RWPE2 (cell line): ENCODE measurements at regions not wholly inside any gene's neighbourhood (a gene's known extent, or its start where the extent isn't known, plus 50 kb on each side); places are given as distances from the start of the nearest gene placed in this dataset.

Experiments used
- ATAC-seq: fragments of 200-7000 bp; cut with Tn5 transposase; 3 replicates; pipeline ENCODE4 v1.9.1; 2021; ENCODE audit warnings: low read depth
- DNase-seq: peaks from one replicate; pipeline ENCODE4 v3.0.0-alpha.2; 2020; ENCODE audit warnings: low spot score
- H3K27ac ChIP-seq: fragments of 450-650 bp; 2 replicates; pipeline ENCODE4 v1.5.1; 2017; ENCODE audit warnings: mild to moderate bottlenecking; ENCODE audit not compliant: poor library complexity, severe bottlenecking
- H3K27me3 ChIP-seq: fragments of 250-450 bp; sonication (Bioruptor Pico); 2 replicates; pipeline ENCODE4 v1.5.1; 2021; ENCODE audit warnings: mild to moderate bottlenecking, moderate library complexity; ENCODE audit not compliant: insufficient read depth, poor library complexity, severe bottlenecking
- H3K36me3 ChIP-seq: fragments of 250-450 bp; sonication (Bioruptor Pico); 2 replicates; pipeline ENCODE4 v1.5.1; 2020; ENCODE audit warnings: low read depth, mild to moderate bottlenecking, moderate library complexity
- H3K4me1 ChIP-seq: fragments of 250-450 bp; sonication (Bioruptor Pico); 2 replicates; pipeline ENCODE4 v1.5.1; 2021; ENCODE audit warnings: mild to moderate bottlenecking, moderate library complexity; ENCODE audit not compliant: insufficient read depth, poor library complexity, severe bottlenecking
- H3K4me3 ChIP-seq: fragments of 250-450 bp; sonication (Bioruptor Pico); 2 replicates; pipeline ENCODE4 v1.5.1; 2021; ENCODE audit warnings: mild to moderate bottlenecking, moderate library complexity; ENCODE audit not compliant: severe bottlenecking
- H3K9me3 ChIP-seq: fragments of 250-450 bp; sonication (Bioruptor Pico); 2 replicates; pipeline ENCODE4 v1.5.1; 2021; ENCODE audit warnings: mild to moderate bottlenecking, moderate library complexity; ENCODE audit not compliant: severe bottlenecking
- TF ChIP-seq, protein P1 (sequence below): fragments of 450-650 bp; IDR thresholded peaks from one replicate; pipeline ENCODE4 v1.5.1; 2017; ENCODE audit warnings: mild to moderate bottlenecking, moderate library complexity; ENCODE audit not compliant: poor library complexity, severe bottlenecking

DNA sequence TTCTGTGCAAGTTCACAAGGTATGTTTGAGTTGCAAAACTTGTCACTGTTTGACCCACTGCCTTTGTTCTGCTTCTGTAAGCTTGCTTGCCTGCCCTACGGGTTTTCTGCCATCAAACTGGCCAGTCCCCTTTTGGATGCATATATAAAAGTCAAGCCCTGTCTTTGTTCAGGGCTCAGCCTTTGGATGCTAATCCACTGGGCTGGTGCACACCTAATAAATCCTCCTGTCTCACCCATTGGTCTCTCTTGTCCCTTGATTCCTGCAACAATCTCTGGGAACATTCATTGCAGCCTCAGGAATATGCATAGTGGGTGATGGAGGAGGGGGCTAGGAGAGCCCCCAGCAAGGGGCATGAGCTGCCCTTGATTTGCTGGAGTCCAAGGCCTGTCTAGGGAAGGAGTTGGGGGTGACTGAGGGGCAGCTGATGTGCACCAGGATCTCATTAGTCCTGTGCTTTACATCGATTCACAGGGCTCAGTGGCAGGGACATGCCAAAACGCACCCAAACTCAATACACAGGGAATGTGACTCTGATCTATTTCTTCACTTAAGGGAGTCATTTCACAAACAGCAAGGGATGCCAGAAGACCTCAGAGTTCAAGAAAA lies 225.4 kb upstream of the NLRP1 start:
- Histone ChIP-seq H3K4me1 (no peaks in the 10 kb centered on the region), H3K36me3 (no peaks in the 10 kb centered on the region), H3K4me3 (no peak overlapping the region), H3K27me3 (no peaks in the 10 kb centered on the region), H3K9me3 (peaks cover 9% of the 10 kb centered on the region), H3K27ac (no peak overlapping the region)
- TF ChIP-seq, protein P1, sequence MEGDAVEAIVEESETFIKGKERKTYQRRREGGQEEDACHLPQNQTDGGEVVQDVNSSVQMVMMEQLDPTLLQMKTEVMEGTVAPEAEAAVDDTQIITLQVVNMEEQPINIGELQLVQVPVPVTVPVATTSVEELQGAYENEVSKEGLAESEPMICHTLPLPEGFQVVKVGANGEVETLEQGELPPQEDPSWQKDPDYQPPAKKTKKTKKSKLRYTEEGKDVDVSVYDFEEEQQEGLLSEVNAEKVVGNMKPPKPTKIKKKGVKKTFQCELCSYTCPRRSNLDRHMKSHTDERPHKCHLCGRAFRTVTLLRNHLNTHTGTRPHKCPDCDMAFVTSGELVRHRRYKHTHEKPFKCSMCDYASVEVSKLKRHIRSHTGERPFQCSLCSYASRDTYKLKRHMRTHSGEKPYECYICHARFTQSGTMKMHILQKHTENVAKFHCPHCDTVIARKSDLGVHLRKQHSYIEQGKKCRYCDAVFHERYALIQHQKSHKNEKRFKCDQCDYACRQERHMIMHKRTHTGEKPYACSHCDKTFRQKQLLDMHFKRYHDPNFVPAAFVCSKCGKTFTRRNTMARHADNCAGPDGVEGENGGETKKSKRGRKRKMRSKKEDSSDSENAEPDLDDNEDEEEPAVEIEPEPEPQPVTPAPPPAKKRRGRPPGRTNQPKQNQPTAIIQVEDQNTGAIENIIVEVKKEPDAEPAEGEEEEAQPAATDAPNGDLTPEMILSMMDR, result no peak
- ATAC-seq (no peak), DNase-seq (no peak)

DNA sequence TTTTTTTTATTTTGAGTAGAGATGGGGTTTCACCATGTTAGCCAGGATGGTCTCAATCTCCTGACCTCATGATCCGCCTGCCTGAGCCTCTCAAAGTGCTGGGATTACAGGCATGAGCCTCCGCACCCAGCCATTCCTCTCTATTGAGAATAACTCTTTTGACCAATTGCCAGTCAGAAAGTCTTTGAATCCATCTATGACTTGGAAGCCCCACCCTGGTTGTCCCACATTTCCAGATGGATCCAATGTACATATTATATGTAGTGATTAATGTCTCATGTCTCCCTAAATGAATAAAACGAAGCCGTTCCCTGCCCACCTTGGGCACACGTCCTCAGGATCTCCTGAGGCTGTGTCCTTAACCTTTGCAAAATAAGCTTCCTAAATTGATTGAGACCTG lies 228.3 kb upstream of the NLRP1 start:
- ATAC-seq (no peak), DNase-seq (no peak)
- Histone ChIP-seq H3K27me3 (no peaks in the 10 kb centered on the region), H3K9me3 (peaks cover 9% of the 10 kb centered on the region), H3K27ac (no peak overlapping the region), H3K4me3 (no peak overlapping the region), H3K36me3 (no peaks in the 10 kb centered on the region), H3K4me1 (no peaks in the 10 kb centered on the region)
- TF ChIP-seq, protein P1, result no peak

DNA sequence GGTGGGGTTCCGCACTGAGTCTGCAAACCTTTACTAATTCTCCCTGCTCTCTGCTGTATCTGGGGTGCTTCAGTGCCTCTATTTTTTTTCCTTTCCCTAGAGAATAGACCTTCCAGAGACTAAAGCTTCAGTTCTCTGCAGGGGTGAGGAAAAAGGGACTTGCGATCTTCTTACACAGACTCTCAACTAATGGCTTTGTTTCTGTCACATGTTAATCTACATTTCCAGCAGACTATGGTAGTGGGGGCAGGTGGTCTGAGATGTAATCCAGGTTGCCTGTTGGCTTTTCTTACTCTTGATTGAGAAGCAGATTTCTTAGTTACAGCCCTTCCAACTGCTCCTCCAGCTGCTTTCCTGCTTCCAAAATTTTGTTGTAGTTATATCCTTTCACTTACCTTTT lies 229.0 kb upstream of the NLRP1 start:
- DNase-seq, result no peak
- Histone ChIP-seq H3K9me3 (peaks cover 9% of the 10 kb centered on the region), H3K27ac (no peak overlapping the region), H3K4me3 (no peak overlapping the region), H3K27me3 (no peaks in the 10 kb centered on the region), H3K4me1 (no peaks in the 10 kb centered on the region), H3K36me3 (no peaks in the 10 kb centered on the region)
- TF ChIP-seq, protein P1, result no peak
- ATAC-seq, result no peak

DNA sequence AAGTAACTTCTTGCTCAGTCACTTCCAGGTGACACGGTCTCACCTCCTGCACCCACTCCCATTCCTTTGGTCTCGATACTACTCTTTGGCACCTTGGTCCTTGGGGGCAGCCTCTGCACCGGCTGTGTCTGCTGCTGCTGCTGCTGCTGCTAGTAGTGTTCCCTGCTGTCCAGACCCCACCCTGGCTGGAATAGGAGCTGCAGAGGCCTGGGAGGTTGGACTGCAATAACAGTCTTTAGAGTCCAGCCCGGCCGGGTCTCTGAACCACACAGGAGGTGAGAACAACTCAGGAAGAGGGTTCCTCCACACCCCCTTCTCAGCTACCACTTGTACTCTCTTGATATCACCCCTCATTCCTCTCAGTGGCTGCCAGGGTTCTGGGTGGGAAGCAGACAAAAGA lies 231.1 kb upstream of the NLRP1 start:
- TF ChIP-seq, protein P1, result no peak
- Histone ChIP-seq H3K27me3 (no peaks in the 10 kb centered on the region), H3K4me1 (no peaks in the 10 kb centered on the region), H3K27ac (no peak overlapping the region), H3K4me3 (no peak overlapping the region), H3K9me3 (peaks cover 5% of the 10 kb centered on the region), H3K36me3 (no peaks in the 10 kb centered on the region)
- DNase-seq, result no peak
- ATAC-seq, result no peak

DNA sequence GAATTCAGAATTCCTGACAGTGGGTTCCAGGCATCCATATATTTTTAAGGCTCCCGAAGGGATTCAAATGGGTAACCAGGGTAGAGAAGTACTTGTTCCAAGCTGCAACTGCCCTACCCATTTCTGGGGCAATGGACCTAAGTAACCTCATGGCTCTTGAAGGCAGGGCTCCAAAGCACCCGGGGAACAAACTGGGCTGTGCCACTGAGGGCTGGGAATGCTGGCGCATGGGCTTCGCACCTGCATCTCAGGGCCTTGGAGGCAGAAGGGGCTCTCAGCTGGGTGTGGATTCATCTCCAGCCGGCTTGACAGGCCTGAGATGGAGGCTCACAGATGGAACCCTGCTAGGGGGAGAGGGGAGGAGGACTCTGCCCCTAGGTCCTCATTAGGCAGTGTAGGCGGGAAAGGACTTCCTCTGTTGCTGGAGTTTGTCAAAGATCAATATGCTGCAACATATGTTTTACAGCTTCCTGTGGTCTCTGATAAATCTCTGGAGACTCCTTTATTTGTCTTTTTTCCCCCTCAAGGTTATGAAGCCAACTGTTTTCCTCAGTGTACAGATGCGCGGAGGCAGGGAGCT lies 232.3 kb upstream of the NLRP1 start:
- peaks cover 10% of the 10 kb centered on the region for H3K4me1 ChIP-seq
- no peaks in the 10 kb centered on the region for H3K36me3 ChIP-seq
- no peak for ATAC-seq
- TF ChIP-seq, protein P1, result no peak
- DNase-seq, result no peak
- no peak overlapping the region for H3K27ac ChIP-seq
- no peak overlapping the region for H3K4me3 ChIP-seq
- no peaks in the 10 kb centered on the region for H3K27me3 ChIP-seq
- H3K9me3 ChIP-seq, result peaks cover 3% of the 10 kb centered on the region
